Stimulated activated CD8-positive, alpha-beta memory T cell treated with anti-CD3 and anti-CD28 coated beads, Interleukin-7, amount 100 ng/mL, for 48 hours (primary cell): ENCODE measurements at regions not wholly inside any gene's neighbourhood (a gene's known extent, or its start where the extent isn't known, plus 50 kb on each side); places are given as distances from the start of the nearest gene placed in this dataset.

Experiments
- DNase-seq, 2 donors: peaks; one replicate each; pipeline ENCODE4 v3.0.0-alpha.2; 2020; ENCODE audit warnings: low read depth in 1 of 2; ENCODE audit errors: extremely low read depth in 1 of 2

GRCh38 chr12:115012861-115013235, 328.9 kb upstream of the TBX3 start:
- no peak for DNase-seq

GRCh38 chr12:115011703-115012102, 327.7 kb upstream of the TBX3 start:
- no peak for DNase-seq

GRCh38 chr12:115010324-115010995, 326.5 kb upstream of the TBX3 start:
- DNase-seq = no peak

- no peak for DNase-seq
Observed at GRCh38 chr12:115008929-115009328, 325.0 kb upstream of the TBX3 start.

- no peak for DNase-seq
Observed at GRCh38 chr12:115004470-115005146, 320.6 kb upstream of the TBX3 start.

- no peak for DNase-seq
Observed at GRCh38 chr12:115002434-115002833, 318.5 kb upstream of the TBX3 start.

GRCh38 chr12:115001571-115002180, 317.7 kb upstream of the TBX3 start:
- no peak for DNase-seq

GRCh38 chr12:115000038-115000437, 316.1 kb upstream of the TBX3 start:
- no peak for DNase-seq

- no peak for DNase-seq
Observed at GRCh38 chr12:114998750-114999128, 314.8 kb upstream of the TBX3 start.

- DNase-seq = no peak
Observed at GRCh38 chr12:114998118-114998749, 314.3 kb upstream of the TBX3 start.

GRCh38 chr12:114996382-114996781, 312.4 kb upstream of the TBX3 start:
- no peak for DNase-seq

GRCh38 chr12:114995891-114996290, 311.9 kb upstream of the TBX3 start:
- DNase-seq = no peak

- DNase-seq = no peak
Observed at GRCh38 chr12:114993165-114993564, 309.2 kb upstream of the TBX3 start.

- no peak for DNase-seq
Observed at GRCh38 chr12:114992443-114992842, 308.5 kb upstream of the TBX3 start.

- no peak for DNase-seq
Observed at GRCh38 chr12:114990381-114990780, 306.4 kb upstream of the TBX3 start.

- DNase-seq = no peak
Observed at GRCh38 chr12:114986849-114987248, 302.9 kb upstream of the TBX3 start.

GRCh38 chr12:114986178-114986714, 302.3 kb upstream of the TBX3 start:
- DNase-seq = no peak

- DNase-seq = no peak
Observed at GRCh38 chr12:114984634-114985061, 300.7 kb upstream of the TBX3 start.

GRCh38 chr12:114982760-114983159, 298.8 kb upstream of the TBX3 start:
- no peak for DNase-seq

- no peak for DNase-seq
Observed at GRCh38 chr12:114981036-114981435, 297.1 kb upstream of the TBX3 start.

- no peak for DNase-seq
Observed at GRCh38 chr12:114976959-114977358, 293.0 kb upstream of the TBX3 start.

GRCh38 chr12:114976372-114976771, 292.4 kb upstream of the TBX3 start:
- DNase-seq = no peak
